ENCODE measurements at regions not wholly inside any gene's neighbourhood (a gene's known extent, or its start where the extent isn't known, plus 50 kb on each side); places are given as distances from the start of the nearest gene placed in this dataset.

- no peak for TF ChIP-seq CTCF (conservative IDR thresholded peaks at IDR 0.05; ENCODE audit: low read depth, low read length)
- TF ChIP-seq EZH2 (IDR thresholded peaks at IDR 0.05; ENCODE audit: low read length, unreplicated experiment): no peak
Observed at GRCh38 chr13:104099750-104100149, 1033.5 kb upstream of the SLC10A2 start.
